Fibroblast of upper back skin (primary cell): ENCODE measurements at regions not wholly inside any gene's neighbourhood (a gene's known extent, or its start where the extent isn't known, plus 50 kb on each side); places are given as distances from the start of the nearest gene placed in this dataset.
A peak's percentile ranks its signal among the peaks of the same experiment; 100 is the strongest.
"Not testable (repeated sequence)": the region's sequence is repeated elsewhere in the genome, so short reads cannot be mapped to it uniquely, and the experiment has no call there.

Source experiments
- DNase-seq: peaks from one replicate; pipeline ENCODE4 v3.0.0-alpha.2; 2013

GRCh38 chr7:156590212-156590611 lies 50.4 kb upstream of the RNF32 start:
- no peak for DNase-seq

GRCh38 chr7:156589808-156590207 lies 50.8 kb upstream of the RNF32 start:
- DNase-seq: no peak

DNA sequence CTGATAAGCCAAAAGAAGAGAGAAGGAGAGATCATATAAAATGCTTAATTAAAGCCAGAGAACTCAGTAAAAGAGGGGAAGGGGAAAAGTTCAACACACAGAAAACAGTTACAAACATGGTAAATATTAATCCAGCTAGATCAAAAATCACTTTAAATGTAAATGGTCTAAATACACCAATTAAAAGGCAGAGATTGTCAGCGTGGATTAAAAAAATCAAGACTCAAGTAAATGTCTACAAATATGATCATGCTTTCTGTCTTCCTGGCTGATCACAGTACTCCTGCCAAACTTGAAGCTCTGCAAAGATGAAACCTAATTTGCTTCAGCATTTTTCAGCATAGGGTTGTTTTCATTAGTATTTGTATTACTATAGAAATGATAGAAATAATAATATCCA lies 54.6 kb upstream of the RNF32 start:
- DNase-seq: no peak

DNA sequence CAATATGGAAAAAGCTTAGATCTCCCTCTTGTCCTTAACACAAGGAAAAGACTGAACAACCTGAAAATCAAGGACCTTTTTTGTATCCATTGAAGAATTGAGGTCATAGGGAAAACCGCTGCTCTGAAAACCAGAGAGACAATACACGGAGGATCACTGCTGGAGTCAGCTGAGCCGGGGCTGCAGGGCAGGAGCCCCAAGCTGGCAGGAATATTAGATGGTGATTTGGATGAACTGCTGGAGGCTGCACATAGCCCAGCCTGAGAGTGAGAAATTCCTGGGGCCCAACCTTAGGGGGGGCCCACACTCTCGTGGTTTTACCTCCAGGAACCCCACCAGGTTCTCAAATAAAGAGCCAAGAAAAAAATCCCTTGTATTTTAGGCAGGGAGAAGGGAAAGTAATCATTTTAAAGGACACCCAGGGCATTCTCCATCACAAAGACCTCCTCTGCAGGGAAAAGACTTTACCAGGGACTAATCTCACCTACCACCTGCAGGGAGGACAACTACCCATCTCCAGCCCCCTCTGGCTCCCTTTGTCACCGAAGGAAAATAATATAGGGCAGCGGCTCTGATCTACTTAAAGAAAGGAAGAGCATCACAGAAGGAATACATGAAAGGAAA lies 55.4 kb upstream of the RNF32 start:
- DNase-seq: no peak

DNA sequence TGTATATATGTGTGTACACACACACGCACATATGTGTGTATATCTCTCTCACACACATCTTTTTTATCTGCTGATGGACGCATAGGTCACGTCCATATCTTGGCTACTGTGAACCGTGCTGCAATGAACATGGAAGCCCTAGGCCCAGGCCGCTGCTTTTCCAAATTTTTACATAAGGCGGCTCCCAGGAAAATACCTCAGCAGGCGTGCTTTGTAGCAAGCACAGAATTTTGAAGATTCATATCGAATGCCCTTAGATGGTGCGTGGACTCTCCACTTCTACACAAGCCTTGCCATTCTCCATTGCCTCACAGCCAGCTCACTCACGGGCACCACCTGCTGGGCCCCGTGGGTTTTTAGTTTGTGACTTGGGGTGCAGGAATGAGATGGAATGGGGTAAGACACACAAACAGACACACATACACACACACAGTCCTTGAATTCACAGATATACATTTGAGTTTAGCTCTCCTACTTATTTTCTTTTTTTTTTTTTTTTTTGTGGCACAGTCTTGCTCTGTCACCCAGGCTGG lies 57.9 kb upstream of the RNF32 start:
- DNase-seq: no peak

DNA sequence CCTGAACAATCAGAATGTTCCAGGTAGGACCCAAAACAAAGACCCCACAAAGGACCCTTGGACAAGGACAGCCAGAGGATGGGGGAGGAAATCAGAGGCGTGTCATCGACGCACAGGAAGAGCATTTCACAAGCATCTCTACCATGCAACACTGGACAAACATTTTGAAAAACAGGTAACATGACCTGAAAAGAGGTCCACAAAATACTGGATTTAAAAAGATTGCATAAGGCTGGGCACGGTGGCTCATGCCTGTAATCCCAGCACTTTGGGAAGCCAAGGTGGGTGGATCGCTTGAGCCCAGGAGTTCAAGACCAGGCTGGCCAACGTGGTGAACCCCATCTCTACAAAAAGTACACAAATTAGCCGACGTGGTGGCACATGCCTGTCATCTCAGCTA lies 60.5 kb upstream of the RNF32 start:
- no peak for DNase-seq

- no peak for DNase-seq
These were observed 61.0 kb upstream of the RNF32 start for GRCh38 chr7:156579566-156579965.

DNA sequence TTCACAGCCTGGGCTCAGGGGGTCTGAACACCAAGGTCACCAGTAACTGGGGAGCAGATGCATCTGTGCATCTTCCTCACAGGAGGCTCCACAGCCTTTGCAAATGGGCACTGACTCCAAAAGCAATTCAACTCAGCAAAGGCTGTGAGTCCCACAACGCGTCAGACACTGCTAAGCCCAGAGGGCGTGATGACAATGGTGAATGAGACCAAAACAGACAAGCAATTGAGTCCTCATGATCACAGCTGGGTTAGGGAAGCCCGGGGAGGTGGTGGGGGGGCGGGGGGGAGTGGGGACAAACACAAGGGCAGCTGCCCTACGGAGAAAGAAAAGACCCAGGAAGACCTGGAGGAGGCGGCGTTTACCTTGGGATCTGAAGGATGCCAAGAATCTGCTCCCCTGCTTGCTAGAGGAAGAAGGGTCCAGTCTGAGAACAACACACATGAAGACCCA lies 61.6 kb upstream of the RNF32 start:
- no peak for DNase-seq

DNA sequence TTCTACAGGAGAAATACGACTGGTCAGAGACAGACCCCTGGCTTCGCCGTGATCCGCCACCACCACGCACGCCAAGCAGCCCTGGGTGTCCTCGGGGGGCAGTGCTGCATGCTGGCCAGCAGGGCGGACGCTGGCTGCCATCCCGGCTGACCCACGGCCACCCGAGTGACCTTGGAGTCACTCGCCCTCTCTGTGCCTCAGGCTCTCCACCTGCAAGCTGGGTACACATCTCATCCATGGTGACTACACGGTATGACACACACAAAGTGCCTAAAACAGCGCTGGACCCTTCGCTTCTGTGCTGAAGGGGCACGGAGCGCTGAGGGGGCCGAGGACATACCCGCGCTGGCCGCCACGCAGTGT lies 62.0 kb upstream of the RNF32 start:
- DNase-seq: no peak

DNA sequence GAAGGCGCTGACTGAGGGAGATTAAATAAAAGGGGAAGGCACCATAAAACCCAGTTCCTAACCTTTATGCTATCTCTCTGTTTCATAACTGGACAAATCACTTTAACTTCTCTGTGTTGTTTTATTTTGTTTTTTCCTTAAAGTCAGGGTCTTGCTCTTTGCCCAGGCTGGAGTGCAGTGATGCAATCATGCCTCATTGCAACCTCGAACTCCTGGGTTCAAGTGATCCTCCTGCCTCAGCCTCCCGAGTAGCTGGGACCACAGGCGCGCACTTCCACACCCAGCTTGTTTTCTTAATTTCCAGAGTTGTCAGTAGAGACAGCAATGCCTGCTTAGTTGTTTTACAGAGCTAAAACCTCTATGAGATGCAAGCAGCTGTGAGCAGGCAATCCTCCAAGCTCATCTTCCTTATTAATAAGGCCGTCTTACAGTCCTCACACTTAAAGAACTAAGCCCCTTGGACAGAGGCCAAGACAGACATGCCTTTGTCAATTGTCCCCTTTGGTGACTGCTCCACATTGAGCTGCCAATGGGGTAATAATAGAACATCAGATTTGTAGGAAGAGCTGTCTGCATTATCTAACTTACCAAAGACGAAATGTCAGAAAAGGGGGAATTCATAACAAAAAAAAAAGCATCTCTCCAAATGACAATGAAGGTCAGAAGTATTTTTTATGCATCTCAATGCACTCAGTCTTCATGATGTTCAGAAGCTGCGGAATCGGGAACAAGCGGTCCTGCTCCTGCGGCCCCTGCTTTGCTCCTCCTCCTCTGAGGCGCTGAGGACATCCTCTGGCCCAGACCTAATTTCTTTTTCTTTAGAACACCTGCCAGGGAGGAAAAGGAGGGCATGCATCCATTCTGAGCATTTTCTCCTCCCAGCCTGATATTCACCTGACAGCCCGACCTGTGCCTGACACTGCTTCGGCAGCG lies 62.7 kb upstream of the RNF32 start:
- no peak for DNase-seq

DNA sequence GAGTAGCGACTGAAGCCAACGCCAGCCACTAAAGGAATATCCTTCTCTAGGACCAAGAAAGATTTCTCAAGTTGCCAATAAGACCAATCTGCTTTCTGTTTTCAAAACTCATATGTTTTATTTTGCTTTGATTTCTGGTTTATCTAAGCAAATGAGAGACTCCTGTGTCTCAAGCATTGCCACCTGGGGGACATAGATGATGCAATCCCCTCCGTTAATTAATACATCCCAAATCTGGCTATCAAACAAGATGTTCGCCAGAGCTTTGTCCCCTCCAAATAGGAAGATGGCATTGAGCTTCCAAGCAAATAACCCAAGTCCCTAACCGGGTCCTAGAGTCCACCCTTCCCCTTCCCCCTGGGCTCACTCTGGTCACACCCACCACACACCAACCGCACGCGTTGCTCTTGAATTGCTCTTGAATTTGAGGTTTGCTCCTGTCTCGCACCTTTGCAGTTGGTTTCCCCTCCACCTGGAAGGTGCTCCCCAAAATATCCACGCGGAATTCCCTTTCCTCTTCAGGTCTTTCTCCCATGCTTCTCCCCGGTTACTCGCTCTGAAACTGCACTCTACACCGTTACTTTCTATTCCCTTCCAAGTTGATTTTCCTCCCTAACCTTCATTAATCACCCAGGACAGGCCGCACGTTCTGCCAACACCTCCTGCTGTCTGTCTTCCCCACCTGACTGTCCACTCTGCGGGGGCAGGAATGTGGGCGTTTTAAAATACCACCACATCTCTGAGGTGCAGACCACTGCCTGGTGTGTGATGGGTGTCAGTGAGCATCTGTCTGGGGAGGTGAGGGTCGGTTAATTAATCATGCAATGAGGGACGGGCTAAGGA lies 64.1 kb upstream of the RNF32 start:
- DNase-seq: no peak

- DNase-seq: no peak
These were observed 72.3 kb upstream of the RNF32 start for GRCh38 chr7:156568258-156568657.

DNA sequence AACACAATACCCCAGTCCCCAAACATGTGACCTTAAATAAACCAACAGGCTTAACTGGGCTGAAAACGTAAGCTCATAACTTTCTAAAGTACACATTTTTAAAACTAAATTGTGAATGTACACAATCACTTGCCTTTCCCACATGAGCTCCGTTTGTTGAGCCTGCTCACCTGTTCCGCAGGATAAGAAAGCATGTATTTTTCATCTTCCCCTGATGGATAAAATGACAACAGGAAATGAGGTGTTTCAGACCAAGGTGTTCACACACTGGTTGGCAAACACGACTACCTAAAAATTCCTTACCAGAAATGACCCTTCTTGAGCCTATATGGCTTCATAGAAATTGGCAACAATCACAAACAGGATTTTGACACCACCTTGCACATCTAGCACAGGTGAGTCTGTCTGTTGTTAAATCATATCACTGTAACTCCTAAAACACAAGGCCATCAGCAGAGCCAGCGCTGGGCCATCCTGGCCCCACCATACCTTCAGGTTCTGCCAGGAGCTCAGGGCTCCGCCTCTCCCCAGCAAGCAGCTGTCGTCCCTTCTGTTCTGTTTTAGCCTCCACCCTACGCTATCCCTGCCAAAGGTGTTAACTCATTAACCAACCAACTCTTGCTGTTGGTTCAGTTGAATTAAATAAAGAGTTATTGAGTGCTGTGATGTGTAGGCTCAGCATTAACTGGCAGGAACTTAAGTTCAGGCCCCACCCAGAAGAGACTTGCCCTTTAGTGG lies 73.6 kb upstream of the RNF32 start:
- no peak for DNase-seq

GRCh38 chr7:156565002-156565401 lies 75.6 kb upstream of the RNF32 start:
- DNase-seq: not testable (repeated sequence)

- no peak for DNase-seq
These were observed 79.9 kb upstream of the RNF32 start for GRCh38 chr7:156560696-156561095.

DNA sequence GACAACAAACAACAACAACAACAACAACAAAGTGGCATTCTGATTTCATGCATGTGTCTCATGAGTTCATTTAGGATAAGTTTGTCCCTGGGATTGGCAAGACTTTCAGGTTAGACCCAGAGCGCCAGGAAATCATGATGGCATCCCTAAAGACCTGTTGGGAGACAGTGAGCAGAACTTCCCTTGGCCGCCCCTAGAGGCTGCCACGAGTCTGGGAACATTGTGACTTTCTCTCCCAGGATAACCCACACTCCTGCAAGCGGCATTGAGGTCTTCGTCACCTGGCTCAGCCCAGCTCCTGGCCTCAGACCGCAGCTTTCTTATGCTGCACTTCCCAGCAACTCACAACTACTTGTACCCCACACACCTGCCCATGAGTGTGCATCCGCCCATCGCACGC lies 80.5 kb upstream of the RNF32 start:
- no peak for DNase-seq

DNA sequence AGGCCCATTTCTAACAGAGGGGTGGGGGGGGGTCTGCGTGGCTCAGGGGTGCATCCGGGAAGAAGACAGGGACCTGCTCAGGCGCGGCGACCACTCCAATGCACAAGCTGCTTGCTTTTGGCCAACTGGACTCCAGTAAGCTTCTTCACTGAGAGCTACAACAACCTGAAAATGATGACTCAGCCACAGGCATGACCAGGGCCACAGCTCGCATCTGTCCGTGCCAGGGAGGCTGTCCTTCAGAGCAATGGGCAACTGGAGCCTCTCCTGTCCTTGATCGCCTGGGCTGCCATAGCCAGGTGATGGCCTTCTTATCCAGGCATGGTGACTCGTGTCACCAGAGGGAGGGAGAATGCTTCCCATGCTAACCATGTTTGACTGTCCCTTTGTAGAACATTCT lies 81.6 kb upstream of the RNF32 start:
- DNase-seq: no peak

DNA sequence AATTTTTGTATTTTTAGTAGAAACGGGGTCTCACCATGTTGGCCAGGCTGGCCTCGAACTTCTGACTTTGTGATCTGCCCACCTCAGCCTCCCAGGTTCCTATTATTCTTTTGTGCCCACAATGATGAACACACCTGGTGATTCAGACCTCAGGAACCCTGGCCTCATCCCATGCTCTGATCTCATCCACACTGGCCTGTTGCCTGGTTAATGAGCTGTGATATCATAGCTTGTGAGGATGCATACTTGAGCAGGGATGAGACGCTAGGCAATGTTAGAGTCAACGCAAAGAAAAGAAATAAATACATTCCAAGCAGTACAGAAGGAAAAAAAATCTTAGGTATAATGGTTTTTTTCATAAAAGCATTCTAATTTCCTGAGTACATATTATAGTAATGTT lies 82.4 kb upstream of the RNF32 start:
- peak; percentile 37 for DNase-seq

DNA sequence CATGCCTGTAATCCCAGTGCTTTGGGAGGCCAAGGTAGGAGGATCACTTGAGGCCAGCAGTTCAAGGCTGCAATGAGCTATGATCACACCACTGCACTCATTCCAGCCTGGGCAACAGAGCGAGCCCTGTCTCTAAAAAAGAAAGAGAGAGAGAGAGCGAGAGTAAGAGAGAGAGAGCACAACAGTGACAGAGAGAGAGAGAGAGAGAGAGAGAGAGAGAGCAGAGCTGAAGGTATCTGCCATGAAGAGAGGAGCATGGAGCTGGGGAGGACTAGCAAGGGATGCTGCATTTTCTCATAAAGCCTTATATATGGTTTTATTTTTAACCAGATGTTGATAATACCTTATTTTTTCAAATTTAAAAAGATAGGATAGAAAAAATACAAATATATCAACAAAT lies 84.5 kb upstream of the RNF32 start:
- no peak for DNase-seq

GRCh38 chr7:156554488-156554887 lies 86.1 kb upstream of the RNF32 start:
- DNase-seq: no peak

DNA sequence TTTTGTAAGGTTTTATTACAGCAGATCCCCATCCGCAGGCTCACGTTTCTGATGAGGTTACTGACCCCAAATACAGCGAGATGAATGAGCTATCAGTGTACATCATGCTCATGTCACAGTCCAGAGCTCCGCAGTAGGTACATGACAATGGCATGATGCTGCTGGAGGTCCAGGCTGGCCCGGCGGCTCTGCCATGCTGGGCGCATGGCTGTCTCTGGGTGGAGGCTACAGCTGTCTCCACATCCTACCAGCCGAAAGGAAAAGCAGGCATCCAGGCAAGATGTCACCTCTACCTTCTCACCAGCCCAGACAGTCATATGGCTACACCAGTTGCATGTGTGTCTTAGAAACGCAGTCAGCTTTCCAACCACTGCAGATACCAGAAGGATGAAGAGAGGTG lies 90.9 kb upstream of the RNF32 start:
- DNase-seq: no peak

DNA sequence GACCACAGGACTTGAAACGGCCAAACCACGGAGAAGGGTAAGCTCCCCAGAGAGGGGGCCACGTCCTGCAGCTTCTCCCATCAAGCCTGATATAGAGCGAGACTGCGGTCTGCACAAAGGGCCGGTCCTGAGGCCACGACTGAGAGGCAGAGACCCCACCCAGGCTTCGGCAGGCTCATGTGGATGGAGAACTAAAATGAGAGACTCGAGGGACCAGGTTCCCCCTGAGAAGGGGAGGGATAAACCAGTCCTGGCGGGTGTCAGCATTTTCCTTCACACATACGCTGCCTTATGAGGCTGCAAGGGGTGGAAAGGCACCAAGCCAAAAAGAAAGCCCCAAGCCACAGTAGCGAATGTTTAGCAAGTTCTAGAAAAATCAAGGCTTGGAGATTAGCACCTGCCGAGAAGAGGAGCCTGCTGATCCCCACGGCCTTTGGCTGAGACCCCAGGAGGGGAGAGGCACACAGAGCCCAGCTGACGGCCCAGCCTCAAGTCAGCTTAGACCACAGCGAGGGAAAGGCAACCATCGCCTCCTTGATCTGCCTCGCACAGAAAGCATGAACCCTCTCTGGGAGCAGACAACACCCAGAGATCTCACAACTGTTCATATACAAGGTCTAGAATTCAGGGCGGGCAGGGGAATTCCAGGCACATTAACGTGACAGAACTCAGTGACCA lies 92.6 kb upstream of the RNF32 start:
- no peak for DNase-seq
